Ishikawa (cell line): ENCODE measurements at regions not wholly inside any gene's neighbourhood (a gene's known extent, or its start where the extent isn't known, plus 50 kb on each side); places are given as distances from the start of the nearest gene placed in this dataset.

Source experiments
- CEBPB ChIP-seq: IDR thresholded peaks from 2 replicates; pipeline ENCODE4 v1.6.1; 2012
- CREB1 ChIP-seq: IDR thresholded peaks from 2 replicates; pipeline ENCODE4 v1.6.1; 2012; ENCODE audit warnings: low read depth
- EGR1 ChIP-seq: IDR thresholded peaks from 2 replicates; pipeline ENCODE4 v1.6.1; 2012
- EP300 ChIP-seq: IDR thresholded peaks from 2 replicates; pipeline ENCODE4 v1.6.1; 2012; ENCODE audit warnings: borderline replicate concordance
- FOXM1 ChIP-seq: IDR thresholded peaks from 2 replicates; pipeline ENCODE4 v1.6.1; 2012; ENCODE audit warnings: low read depth, borderline replicate concordance
- MAX ChIP-seq: IDR thresholded peaks from 2 replicates; pipeline ENCODE4 v1.6.1; 2012
- NFIC ChIP-seq: IDR thresholded peaks from 2 replicates; pipeline ENCODE4 v1.6.1; 2012
- RAD21 ChIP-seq: IDR thresholded peaks from 2 replicates; pipeline ENCODE4 v1.6.1; 2012; ENCODE audit warnings: low read depth
- REST ChIP-seq: IDR thresholded peaks from 2 replicates; pipeline ENCODE4 v1.6.1; 2012; ENCODE audit warnings: low read depth, mild to moderate bottlenecking
- TAF1 ChIP-seq: IDR thresholded peaks from 2 replicates; pipeline ENCODE4 v1.6.1; 2012; ENCODE audit warnings: low read depth, mild to moderate bottlenecking
- TCF12 ChIP-seq: IDR thresholded peaks from 2 replicates; pipeline ENCODE4 v1.6.1; 2012; ENCODE audit warnings: low read depth
- TEAD4 ChIP-seq: IDR thresholded peaks from 2 replicates; pipeline ENCODE4 v1.6.1; 2012
- USF1 ChIP-seq: IDR thresholded peaks from 2 replicates; pipeline ENCODE4 v1.6.1; 2012
- YY1 ChIP-seq: IDR thresholded peaks from 2 replicates; pipeline ENCODE4 v1.6.1; 2012; ENCODE audit warnings: low read depth
- ZBTB7A ChIP-seq: IDR thresholded peaks from 2 replicates; pipeline ENCODE4 v1.6.1; 2012; ENCODE audit warnings: low read depth

- TF ChIP-seq YY1 (no peak), USF1 (no peak), TAF1 (no peak), TCF12 (no peak), NFIC (no peak), EP300 (no peak), RAD21 (no peak), FOXM1 (no peak), CEBPB (no peak), ZBTB7A (no peak), EGR1 (no peak), MAX (no peak)
Observed at GRCh38 chr7:68994841-68995240, 603.4 kb upstream of the AUTS2 start.

- no peak for TF ChIP-seq NFIC
Observed at GRCh38 chr7:68998136-68998535, 600.1 kb upstream of the AUTS2 start.

- TF ChIP-seq CEBPB: no peak
- no peak for TF ChIP-seq YY1
- no peak for TF ChIP-seq FOXM1
- TF ChIP-seq TCF12: no peak
- TF ChIP-seq MAX: no peak
- TF ChIP-seq TEAD4: no peak
- no peak for TF ChIP-seq EGR1
- TF ChIP-seq CREB1: no peak
- TF ChIP-seq NFIC: no peak
Observed at GRCh38 chr7:69002416-69002815, 595.9 kb upstream of the AUTS2 start.

- no peak for TF ChIP-seq ZBTB7A
- TF ChIP-seq EGR1: no peak
- no peak for TF ChIP-seq USF1
- TF ChIP-seq CREB1: no peak
- TF ChIP-seq NFIC: no peak
- TF ChIP-seq RAD21: no peak
- TF ChIP-seq TCF12: no peak
- TF ChIP-seq TEAD4: no peak
- no peak for TF ChIP-seq YY1
- no peak for TF ChIP-seq EP300
- no peak for TF ChIP-seq MAX
- TF ChIP-seq CEBPB: no peak
- TF ChIP-seq REST: no peak
- TF ChIP-seq TAF1: no peak
- TF ChIP-seq FOXM1: no peak
Observed at GRCh38 chr7:69012149-69012548, 586.1 kb upstream of the AUTS2 start.

- TF ChIP-seq EGR1 (no peak), RAD21 (no peak), FOXM1 (no peak), EP300 (no peak), YY1 (no peak), REST (no peak), CEBPB (no peak), CREB1 (no peak), TCF12 (no peak), MAX (no peak), TAF1 (no peak), TEAD4 (no peak), ZBTB7A (no peak), USF1 (no peak)
Observed at GRCh38 chr7:69017208-69017607, 581.1 kb upstream of the AUTS2 start.

- no peak for TF ChIP-seq USF1
- TF ChIP-seq NFIC: no peak
- TF ChIP-seq CEBPB: no peak
- no peak for TF ChIP-seq YY1
- TF ChIP-seq EP300: no peak
- TF ChIP-seq MAX: no peak
- TF ChIP-seq FOXM1: no peak
- TF ChIP-seq EGR1: no peak
- no peak for TF ChIP-seq RAD21
- TF ChIP-seq ZBTB7A: no peak
- no peak for TF ChIP-seq TEAD4
- no peak for TF ChIP-seq REST
Observed at GRCh38 chr7:69018200-69018599, 580.1 kb upstream of the AUTS2 start.
